ENCODE measurements at regions not wholly inside any gene's neighbourhood (a gene's known extent, or its start where the extent isn't known, plus 50 kb on each side); places are given as distances from the start of the nearest gene placed in this dataset.

DNA sequence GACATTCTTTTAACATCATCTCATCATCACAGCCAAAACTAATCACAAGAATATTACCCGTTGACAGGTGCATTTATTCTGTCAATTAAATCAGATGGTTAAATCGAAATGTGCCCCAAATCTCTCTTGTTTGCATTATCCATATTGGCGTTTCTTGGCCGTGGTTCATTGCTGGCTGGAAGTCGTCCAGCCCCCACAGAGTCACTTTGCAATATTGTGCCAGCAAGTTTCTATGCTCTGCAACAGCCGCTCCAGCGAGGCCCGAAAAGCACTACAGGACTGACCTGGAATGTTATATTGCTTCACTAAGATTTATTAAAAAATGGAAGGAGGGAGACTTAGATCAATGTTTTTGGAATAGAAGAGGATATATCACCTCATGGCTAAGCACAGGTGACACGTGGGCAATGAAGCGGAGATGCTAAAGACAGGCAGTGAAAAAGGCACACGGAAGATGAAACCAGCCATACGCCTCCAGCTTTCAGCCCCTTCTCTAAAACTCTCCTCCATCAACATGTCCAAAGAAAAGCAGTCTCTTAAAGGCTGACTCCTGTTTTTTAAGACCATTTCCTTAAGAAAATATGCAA lies 176.8 kb upstream of the VRK2 start:
- no peak for FAIRE-seq
- no peak for DNase-seq (ENCODE audit: low spot score)

DNA sequence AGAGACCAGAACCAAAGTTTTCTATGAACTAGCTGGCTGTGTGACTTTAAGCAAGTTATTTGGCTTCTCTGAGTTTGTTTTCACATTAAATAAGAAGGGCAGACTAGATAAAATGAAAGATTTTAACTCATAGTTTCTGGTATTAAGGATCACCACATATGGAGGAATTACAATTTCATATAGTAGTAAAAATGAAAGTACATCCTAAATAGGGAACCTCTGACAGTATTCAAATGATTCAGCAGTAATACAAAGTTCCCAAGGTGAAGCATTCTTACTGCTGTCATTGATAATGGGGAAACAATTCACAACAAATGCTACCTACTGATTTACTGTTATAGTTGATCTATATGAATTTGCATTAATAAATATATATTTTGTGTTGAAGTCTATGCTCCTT lies 170.3 kb upstream of the VRK2 start:
- DNase-seq (ENCODE audit: low spot score): no peak
- no peak for FAIRE-seq

DNA sequence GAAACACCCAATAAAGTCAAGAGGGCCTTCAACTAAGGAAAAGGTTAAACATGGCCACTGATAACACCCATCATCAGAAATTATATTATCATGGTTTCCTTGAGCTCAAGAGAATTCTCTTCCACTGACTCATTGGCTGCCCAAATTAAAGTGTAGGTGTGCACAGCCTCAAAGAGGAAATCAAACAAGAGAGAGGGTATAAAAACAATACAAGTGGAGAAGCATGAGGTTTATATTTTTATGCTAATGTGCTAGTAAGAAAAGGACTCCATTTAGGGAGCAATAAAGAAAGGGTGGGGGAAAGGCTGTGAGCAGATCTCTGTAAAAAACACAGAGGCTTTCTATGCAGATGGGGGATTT lies 168.8 kb upstream of the VRK2 start:
- DNase-seq (ENCODE audit: low spot score) (no peak), FAIRE-seq (peak; percentile 62)

- no peak for DNase-seq (ENCODE audit: low spot score)
These were observed 168.3 kb upstream of the VRK2 start for GRCh38 chr2:57878171-57878865.

GRCh38 chr2:57878866-57879210 lies 167.8 kb upstream of the VRK2 start:
- FAIRE-seq (no peak), DNase-seq (ENCODE audit: low spot score) (no peak)

More at GRCh38 chr2:57878171-57878865, 168.3 kb upstream of the VRK2 start:
- FAIRE-seq: peak; percentile 46

GRCh38 chr2:57880446-57880845 lies 166.2 kb upstream of the VRK2 start:
- FAIRE-seq: peak; percentile 69
- DNase-seq (ENCODE audit: low spot score): no peak

GRCh38 chr2:57880967-57881366 lies 165.6 kb upstream of the VRK2 start:
- no peak for FAIRE-seq
- no peak for DNase-seq (ENCODE audit: low spot score)

DNA sequence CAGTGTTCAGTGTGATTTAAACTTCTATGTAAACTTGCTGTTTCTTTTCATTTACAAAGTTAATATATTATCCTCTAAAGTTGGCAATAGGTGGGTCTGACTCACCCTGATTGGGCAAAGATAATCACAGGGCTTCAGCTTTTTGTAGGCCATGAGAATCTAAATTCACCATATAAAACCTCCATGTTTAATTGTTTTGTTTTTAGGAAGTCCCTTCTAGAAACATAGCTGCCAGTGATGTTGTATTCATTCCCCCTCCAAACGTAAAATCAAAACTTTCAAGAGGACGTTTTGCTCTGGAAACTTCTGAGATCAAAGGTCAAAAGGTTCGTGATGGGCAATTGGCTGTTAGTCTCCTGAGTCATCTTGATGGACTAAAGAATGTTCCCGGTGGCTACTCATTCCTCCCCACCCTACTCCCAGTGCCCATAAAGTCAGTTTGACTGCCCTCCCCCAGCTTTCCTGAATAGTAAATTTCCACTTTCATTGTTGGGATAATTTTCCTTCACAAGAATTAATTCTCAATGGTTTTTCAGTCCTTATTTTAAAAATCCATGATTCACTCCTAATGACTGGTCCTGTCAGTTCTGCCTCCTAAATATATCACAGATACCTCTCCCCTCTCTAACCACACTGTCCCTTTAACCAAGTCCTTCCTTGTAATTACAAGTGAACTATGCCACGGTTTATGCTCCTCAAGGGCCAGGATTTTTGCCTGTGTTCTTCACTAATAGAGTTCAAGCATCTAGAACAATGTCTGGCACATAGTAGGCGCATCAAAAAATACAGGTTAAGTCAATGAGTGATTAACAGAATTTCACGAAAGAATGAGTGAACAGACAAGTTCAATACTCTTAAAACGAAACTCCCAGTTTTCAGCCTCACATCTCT lies 164.4 kb upstream of the VRK2 start:
- DNase-seq (ENCODE audit: low spot score) (peak; percentile 89), FAIRE-seq (peak; percentile 98)

GRCh38 chr2:57882895-57883515 lies 163.6 kb upstream of the VRK2 start:
- DNase-seq (ENCODE audit: low spot score): peak; percentile 48
- FAIRE-seq: no peak

DNA sequence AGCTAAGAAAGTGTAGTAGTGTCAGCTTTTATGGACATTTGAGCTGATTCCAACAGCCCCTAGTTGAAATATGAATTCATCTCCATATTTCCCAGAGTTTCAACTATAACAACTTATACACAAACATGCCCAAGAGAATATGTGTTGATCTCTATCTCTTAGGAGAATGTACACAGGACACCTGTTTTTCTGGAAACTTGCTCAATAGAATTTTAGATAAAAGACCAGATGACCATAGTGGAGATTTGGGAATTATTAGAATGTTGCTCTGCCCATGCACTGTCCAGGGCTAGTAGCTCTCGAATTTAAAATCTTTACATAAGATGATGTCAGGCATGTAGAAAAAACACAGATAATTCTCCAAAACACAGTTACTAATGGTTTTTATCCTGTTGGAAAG lies 162.3 kb upstream of the VRK2 start:
- DNase-seq (ENCODE audit: low spot score): no peak

GRCh38 chr2:57885742-57886141 lies 160.9 kb upstream of the VRK2 start:
- DNase-seq (ENCODE audit: low spot score) (no peak), FAIRE-seq (no peak)

More for the DNA sequence above, 162.3 kb upstream of the VRK2 start:
- FAIRE-seq: no peak

GRCh38 chr2:57886161-57886786 lies 160.3 kb upstream of the VRK2 start:
- no peak for DNase-seq (ENCODE audit: low spot score)
- no peak for FAIRE-seq

DNA sequence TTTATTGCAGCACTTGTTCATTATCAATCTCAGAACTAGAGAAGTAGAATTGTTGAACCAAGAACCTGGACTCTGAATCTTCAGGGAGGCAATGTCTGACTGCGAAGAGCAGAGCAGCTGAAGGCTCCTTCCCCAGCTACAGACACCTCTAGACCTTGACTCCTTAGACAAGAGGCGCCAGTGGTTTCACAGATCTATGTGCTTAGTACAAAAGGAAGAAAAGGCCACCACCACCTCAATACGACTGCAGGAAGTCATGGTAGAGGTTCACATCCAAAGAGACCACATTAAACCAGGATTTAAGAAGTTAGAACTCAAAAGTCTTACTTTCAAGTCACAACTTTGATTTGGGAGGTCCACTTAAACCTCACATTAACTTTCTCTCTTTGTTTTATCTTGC lies 158.1 kb upstream of the VRK2 start:
- DNase-seq (ENCODE audit: low spot score) (no peak), FAIRE-seq (no peak)

GRCh38 chr2:57890464-57890863 lies 156.1 kb upstream of the VRK2 start:
- FAIRE-seq: peak; percentile 62
- DNase-seq (ENCODE audit: low spot score): peak; percentile 49

DNA sequence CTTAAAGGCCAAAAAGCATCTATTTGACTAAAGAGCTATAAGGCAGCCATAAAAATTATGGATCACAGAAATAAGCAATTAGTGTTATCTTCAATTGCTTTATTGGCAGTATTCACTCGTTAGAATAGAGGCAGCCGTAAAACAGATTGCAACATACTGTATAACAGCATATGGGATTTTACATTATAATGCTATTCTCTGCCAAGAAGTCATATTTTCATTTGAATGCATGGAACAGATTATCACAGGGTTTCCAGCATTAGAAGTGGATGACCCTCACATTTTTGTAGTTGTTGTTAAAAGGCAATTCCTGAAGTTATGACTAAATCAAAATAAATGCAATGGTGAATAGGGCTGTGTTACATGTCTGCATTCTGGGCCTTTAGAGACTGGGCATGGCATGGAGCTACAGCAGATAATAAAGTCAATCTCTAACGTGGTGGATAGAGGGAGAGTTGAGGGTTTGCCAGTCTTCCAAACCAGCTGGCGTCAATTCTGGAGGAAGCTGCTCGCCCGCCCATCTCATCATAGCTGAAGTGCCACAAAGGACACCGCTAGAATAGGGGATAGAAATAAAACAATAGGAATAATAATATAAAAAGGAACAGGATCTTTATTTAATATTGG lies 155.4 kb upstream of the VRK2 start:
- no peak for DNase-seq (ENCODE audit: low spot score)
- no peak for FAIRE-seq

DNA sequence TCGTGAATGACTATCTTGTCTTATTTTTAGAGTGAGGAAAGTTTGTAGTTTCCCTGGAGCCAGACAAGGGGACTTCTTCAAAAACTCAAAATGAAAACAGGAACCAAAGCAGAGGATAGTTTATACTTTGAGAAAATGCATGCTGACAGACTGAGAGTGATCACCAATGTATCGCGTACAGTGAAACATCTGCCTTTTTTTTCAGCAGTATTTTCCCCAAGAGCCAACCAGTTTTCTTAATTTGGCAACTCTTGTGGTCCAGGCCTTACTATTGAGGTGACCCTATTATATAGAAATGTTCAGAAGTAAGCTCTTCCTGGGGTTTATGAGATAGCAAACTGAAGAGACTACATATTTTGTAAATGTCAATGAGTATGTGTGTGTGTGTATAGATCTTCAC lies 153.7 kb upstream of the VRK2 start:
- no peak for DNase-seq (ENCODE audit: low spot score)
- no peak for FAIRE-seq

DNA sequence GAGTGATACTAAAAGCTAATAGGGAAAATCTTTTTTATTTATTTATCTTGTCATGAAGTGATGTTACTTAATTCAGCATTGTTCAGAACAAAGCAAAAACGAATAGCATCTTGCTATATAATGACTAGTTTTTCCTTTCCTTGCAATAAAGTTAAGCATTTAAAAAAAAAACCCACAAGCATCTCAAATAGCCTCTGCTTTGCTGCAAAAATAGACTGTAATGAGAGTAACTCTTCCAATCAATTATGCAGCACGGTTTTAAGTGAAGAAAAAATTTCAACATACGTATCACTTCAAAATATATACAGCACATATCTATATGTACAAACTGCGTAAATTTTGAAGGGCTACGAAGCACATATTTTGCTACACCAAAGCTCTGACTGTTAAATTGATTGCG lies 153.3 kb upstream of the VRK2 start:
- FAIRE-seq: no peak

DNA sequence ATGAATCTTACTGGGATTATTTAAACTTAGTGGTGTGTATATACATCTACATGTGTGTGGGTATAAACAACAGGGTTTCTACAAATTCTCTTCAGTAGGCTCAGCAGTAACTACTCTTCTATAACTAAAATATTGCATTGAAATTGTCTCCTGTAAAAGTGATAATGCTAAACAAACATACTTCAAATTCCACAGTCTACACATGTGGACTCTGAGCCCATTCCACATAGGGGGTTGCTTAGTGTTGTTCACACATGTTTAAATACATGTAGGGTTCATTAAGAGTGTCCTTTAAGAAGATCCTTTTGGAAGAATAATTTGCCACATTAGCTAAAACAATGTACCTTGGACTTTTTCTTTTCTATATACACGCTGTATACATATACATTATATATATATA lies 152.8 kb upstream of the VRK2 start:
- DNase-seq (ENCODE audit: low spot score) (no peak), FAIRE-seq (no peak)

More for the DNA sequence above, 153.3 kb upstream of the VRK2 start:
- DNase-seq (ENCODE audit: low spot score): no peak

- FAIRE-seq (no peak), DNase-seq (ENCODE audit: low spot score) (no peak)
These were observed 152.2 kb upstream of the VRK2 start for GRCh38 chr2:57894381-57894780.

DNA sequence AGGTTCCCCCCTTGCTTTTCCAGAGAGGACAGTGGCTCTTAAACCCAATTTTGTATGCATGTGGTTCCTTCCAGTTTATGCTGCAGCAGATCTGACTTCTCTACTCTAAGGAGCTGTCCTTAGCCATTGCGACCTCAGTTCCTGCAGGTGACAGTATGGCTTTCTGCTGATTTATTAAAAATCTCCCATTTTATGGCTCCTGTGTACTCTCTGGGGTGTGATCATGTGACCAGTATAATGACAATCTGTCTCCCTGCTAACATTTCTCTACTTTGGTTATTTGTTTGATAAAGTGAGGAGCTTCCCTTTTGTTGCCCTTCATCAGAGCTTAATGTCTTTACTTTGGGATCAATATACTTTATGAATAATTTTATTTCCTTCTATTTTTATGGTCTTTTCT lies 148.7 kb upstream of the VRK2 start:
- DNase-seq (ENCODE audit: low spot score) (no peak), FAIRE-seq (no peak)

DNA sequence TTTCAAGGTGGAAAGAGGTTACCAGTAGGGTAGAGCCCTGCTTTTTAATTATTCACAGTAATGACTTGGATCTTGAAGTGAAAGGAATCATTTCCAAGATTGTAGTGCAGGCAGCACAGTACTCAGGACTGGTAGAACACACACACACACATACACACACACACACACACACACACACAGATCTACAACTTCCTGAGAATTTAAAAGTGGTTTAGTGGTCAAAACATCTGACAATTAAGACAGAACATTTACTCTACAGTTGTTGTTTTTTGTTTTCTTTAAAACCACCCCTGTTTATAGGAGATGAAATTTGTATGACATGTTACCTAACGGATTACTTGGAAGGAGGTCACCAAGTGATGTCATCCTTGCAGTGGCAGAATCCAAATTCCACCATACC lies 146.7 kb upstream of the VRK2 start:
- FAIRE-seq: no peak
- DNase-seq (ENCODE audit: low spot score): no peak
